ENCODE measurements at regions not wholly inside any gene's neighbourhood (a gene's known extent, or its start where the extent isn't known, plus 50 kb on each side); places are given as distances from the start of the nearest gene placed in this dataset.
"Not testable (repeated sequence)": the region's sequence is repeated elsewhere in the genome, so short reads cannot be mapped to it uniquely, and the experiment has no call there.

- not testable (repeated sequence) for TF ChIP-seq CTCF (IDR thresholded peaks at IDR 0.05; ENCODE audit: borderline replicate concordance, extremely low read depth, low read length, poor library complexity, severe bottlenecking); EZH2 (IDR thresholded peaks at IDR 0.05; ENCODE audit: borderline replicate concordance, low read depth, low read length, severe bottlenecking)
These were observed 534.3 kb downstream of the GOLGA6L6 start for GRCh38 chr15:20007338-20007737.

Measured in DND-41 (cell line).